Mononuclear cell (primary cell): ENCODE measurements at regions not wholly inside any gene's neighbourhood (a gene's known extent, or its start where the extent isn't known, plus 50 kb on each side); places are given as distances from the start of the nearest gene placed in this dataset.
"Not testable (repeated sequence)": the region's sequence is repeated elsewhere in the genome, so short reads cannot be mapped to it uniquely, and the experiment has no call there.

ENCODE experiments used
- H3K27me3 ChIP-seq: 2 replicates; pipeline ENCODE4 v1.6.0; 2011; ENCODE audit warnings: low read length, control low read depth; ENCODE audit not compliant: insufficient read depth
- H3K4me1 ChIP-seq: 2 replicates; pipeline ENCODE4 v1.5.1; 2011; ENCODE audit warnings: mild to moderate bottlenecking, low read length, control low read depth; ENCODE audit not compliant: insufficient read depth
- H3K4me3 ChIP-seq: 2 replicates; pipeline ENCODE4 v1.5.1; 2011; ENCODE audit warnings: mild to moderate bottlenecking, low read length, moderate library complexity
- H3K9me3 ChIP-seq: 2 replicates; pipeline ENCODE4 v1.5.1; 2011; ENCODE audit warnings: low read depth, mild to moderate bottlenecking, control low read depth, low read length

GRCh38 chr6:14380901-14381828 lies 263.6 kb downstream of the CD83 start:
- peaks cover 32% of the 10 kb centered on the region for H3K4me1 ChIP-seq
- H3K27me3 ChIP-seq = no peaks in the 10 kb centered on the region
- no peak overlapping the region for H3K4me3 ChIP-seq

GRCh38 chr6:14381829-14382677 lies 264.5 kb downstream of the CD83 start:
- no peaks in the 10 kb centered on the region for H3K9me3 ChIP-seq
- peaks cover 34% of the 10 kb centered on the region for H3K4me1 ChIP-seq
- H3K4me3 ChIP-seq = no peak overlapping the region
- no peaks in the 10 kb centered on the region for H3K27me3 ChIP-seq

More at GRCh38 chr6:14380901-14381828, 263.6 kb downstream of the CD83 start:
- H3K9me3 ChIP-seq = no peaks in the 10 kb centered on the region

GRCh38 chr6:14382678-14383236 lies 265.2 kb downstream of the CD83 start:
- Histone ChIP-seq H3K9me3 (no peaks in the 10 kb centered on the region), H3K4me1 (peaks cover 34% of the 10 kb centered on the region), H3K4me3 (no peak overlapping the region), H3K27me3 (no peaks in the 10 kb centered on the region)

GRCh38 chr6:14383393-14384174 lies 266.0 kb downstream of the CD83 start:
- Histone ChIP-seq H3K27me3 (no peaks in the 10 kb centered on the region), H3K9me3 (no peaks in the 10 kb centered on the region), H3K4me1 (peaks cover 34% of the 10 kb centered on the region), H3K4me3 (no peak overlapping the region)

GRCh38 chr6:14384175-14384949 lies 266.8 kb downstream of the CD83 start:
- no peaks in the 10 kb centered on the region for H3K27me3 ChIP-seq
- H3K4me3 ChIP-seq = no peak overlapping the region
- H3K4me1 ChIP-seq = peaks cover 34% of the 10 kb centered on the region
- no peaks in the 10 kb centered on the region for H3K9me3 ChIP-seq

GRCh38 chr6:14386263-14386662 lies 268.7 kb downstream of the CD83 start:
- no peaks in the 10 kb centered on the region for H3K9me3 ChIP-seq
- no peaks in the 10 kb centered on the region for H3K27me3 ChIP-seq
- no peak overlapping the region for H3K4me3 ChIP-seq
- peaks cover 31% of the 10 kb centered on the region for H3K4me1 ChIP-seq

GRCh38 chr6:14386668-14387067 lies 269.1 kb downstream of the CD83 start:
- Histone ChIP-seq H3K9me3 (no peaks in the 10 kb centered on the region), H3K4me1 (peaks cover 31% of the 10 kb centered on the region), H3K27me3 (no peaks in the 10 kb centered on the region), H3K4me3 (no peak overlapping the region)

GRCh38 chr6:14388371-14388770 lies 270.8 kb downstream of the CD83 start:
- Histone ChIP-seq H3K4me1 (peaks cover 18% of the 10 kb centered on the region), H3K4me3 (no peak overlapping the region), H3K9me3 (no peaks in the 10 kb centered on the region), H3K27me3 (no peaks in the 10 kb centered on the region)

GRCh38 chr6:14389776-14390175 lies 272.2 kb downstream of the CD83 start:
- peaks cover 10% of the 10 kb centered on the region for H3K4me1 ChIP-seq
- not testable (repeated sequence) for H3K4me3 ChIP-seq, H3K27me3 ChIP-seq, H3K9me3 ChIP-seq

- Histone ChIP-seq H3K27me3 (no peaks in the 10 kb centered on the region), H3K9me3 (no peaks in the 10 kb centered on the region), H3K4me1 (peaks cover 8% of the 10 kb centered on the region), H3K4me3 (no peak overlapping the region)
Measured at GRCh38 chr6:14390805-14391204, 273.2 kb downstream of the CD83 start.

- Histone ChIP-seq H3K4me3 (no peak overlapping the region), H3K27me3 (no peaks in the 10 kb centered on the region), H3K9me3 (no peaks in the 10 kb centered on the region), H3K4me1 (peaks cover 6% of the 10 kb centered on the region)
Measured at GRCh38 chr6:14393910-14394309, 276.3 kb downstream of the CD83 start.

GRCh38 chr6:14396392-14396791 lies 278.8 kb downstream of the CD83 start:
- H3K9me3 ChIP-seq = no peaks in the 10 kb centered on the region

GRCh38 chr6:14396826-14397517 lies 279.4 kb downstream of the CD83 start:
- Histone ChIP-seq H3K4me3 (no peak overlapping the region), H3K9me3 (no peaks in the 10 kb centered on the region), H3K27me3 (no peaks in the 10 kb centered on the region), H3K4me1 (peaks cover 6% of the 10 kb centered on the region)

More at GRCh38 chr6:14396392-14396791, 278.8 kb downstream of the CD83 start:
- Histone ChIP-seq H3K4me3 (no peak overlapping the region), H3K4me1 (peaks cover 6% of the 10 kb centered on the region), H3K27me3 (no peaks in the 10 kb centered on the region)
